Keratinocyte (primary cell): ENCODE measurements at regions not wholly inside any gene's neighbourhood (a gene's known extent, or its start where the extent isn't known, plus 50 kb on each side); places are given as distances from the start of the nearest gene placed in this dataset.

Experiments
- DNase-seq: peaks from one replicate; pipeline ENCODE4 v3.0.0-alpha.2; 2011; ENCODE audit warnings: low read depth, missing footprints, low spot score
- FAIRE-seq: peaks from 2 replicates; lab custom pipeline; 2011; peaks lifted over from hg19 to GRCh38; lab: Jason Lieb, UNC
- H2AFZ ChIP-seq: 2 replicates; pipeline ENCODE4 v1.6.0; 2012; ENCODE audit warnings: low read length, control low read depth, inconsistent platforms; ENCODE audit not compliant: control insufficient read depth
- H3K27ac ChIP-seq: 2 replicates; pipeline ENCODE4 v1.5.1; 2011; ENCODE audit warnings: low read length; ENCODE audit not compliant: control insufficient read depth, insufficient read depth
- H3K27me3 ChIP-seq: 3 replicates; pipeline ENCODE4 v1.6.0; 2011; ENCODE audit warnings: low read length; ENCODE audit not compliant: control insufficient read depth, insufficient read depth; ENCODE audit errors: extremely low read depth
- H3K36me3 ChIP-seq, 2 experiments: 2 replicates in 1 of 2; 3 replicates in 1 of 2; pipeline ENCODE4 v1.5.1; 2011; ENCODE audit warnings: low read length in 2 of 2, mild to moderate bottlenecking in 1 of 2; ENCODE audit not compliant: control insufficient read depth in 2 of 2, insufficient read depth in 2 of 2; ENCODE audit errors: extremely low read depth in 1 of 2
- H3K4me1 ChIP-seq: 3 replicates; pipeline ENCODE4 v1.5.1; 2011; ENCODE audit warnings: low read length; ENCODE audit not compliant: control insufficient read depth, insufficient read depth; ENCODE audit errors: extremely low read depth
- H3K4me2 ChIP-seq: 3 replicates; pipeline ENCODE4 v1.6.0; 2011; ENCODE audit warnings: low read depth, low read length; ENCODE audit not compliant: control insufficient read depth, insufficient read depth; ENCODE audit errors: extremely low read depth
- H3K4me3 ChIP-seq, 3 experiments: fragments of 200-600 bp in 1 of 3; sonication (generic) in 1 of 3; 2 replicates in 2 of 3; 3 replicates in 1 of 3; pipeline ENCODE4 v1.5.1; 2011 to 2016; ENCODE audit warnings: low read length in 3 of 3, mild to moderate bottlenecking in 3 of 3, control low read depth in 2 of 3, inconsistent platforms in 1 of 3, low read depth in 1 of 3, mixed read lengths in 1 of 3, mixed run types in 1 of 3, moderate library complexity in 1 of 3; ENCODE audit not compliant: control insufficient read depth in 2 of 3, insufficient read depth in 2 of 3; ENCODE audit errors: extremely low read depth in 1 of 3
- H3K79me2 ChIP-seq: 2 replicates; pipeline ENCODE4 v1.6.0; 2012; ENCODE audit warnings: low read length; ENCODE audit not compliant: control insufficient read depth, insufficient read depth
- H3K9ac ChIP-seq: 3 replicates; pipeline ENCODE4 v1.6.0; 2011; ENCODE audit warnings: low read length; ENCODE audit not compliant: control insufficient read depth, insufficient read depth; ENCODE audit errors: extremely low read depth
- H3K9me1 ChIP-seq: 3 replicates; pipeline ENCODE4 v1.6.0; 2011; ENCODE audit warnings: low read length; ENCODE audit not compliant: control insufficient read depth, insufficient read depth; ENCODE audit errors: extremely low read depth
- H3K9me3 ChIP-seq: 2 replicates; pipeline ENCODE4 v1.5.1; 2012; ENCODE audit warnings: low read depth, low read length; ENCODE audit not compliant: control insufficient read depth
- H4K20me1 ChIP-seq: 3 replicates; pipeline ENCODE4 v1.6.0; 2011; ENCODE audit warnings: low read length; ENCODE audit not compliant: control insufficient read depth, insufficient read depth; ENCODE audit errors: extremely low read depth
- EZH2 ChIP-seq: IDR thresholded peaks from one replicate; pipeline ENCODE4 v1.6.1; 2012; ENCODE audit warnings: inconsistent platforms, mild to moderate bottlenecking, low read length, moderate library complexity
- dilution Hi-C: fragments of 300-500 bp; cut with MboI; formaldehyde crosslinking; loops from one replicate; pipeline ENCODE4 v1.7.0; 2020; ENCODE audit warnings: low sequenced_read_pairs; ENCODE audit not compliant: extremely low pct_ligation_motif_present
- TF ChIP-seq, protein P1 (sequence below), 3 experiments: IDR thresholded peaks in 1 of 3; conservative IDR thresholded peaks in 1 of 3; optimal IDR thresholded peaks in 1 of 3; 2 replicates in 2 of 3; 3 replicates in 1 of 3; pipeline versions ENCODE3 to v1.5.1; 2011; ENCODE audit warnings: low read length in 3 of 3, mild to moderate bottlenecking in 3 of 3, moderate library complexity in 2 of 3, control low read depth in 1 of 3, inconsistent platforms in 1 of 3; ENCODE audit not compliant: insufficient read depth in 2 of 3; ENCODE audit errors: extremely low read depth in 1 of 3

DNA sequence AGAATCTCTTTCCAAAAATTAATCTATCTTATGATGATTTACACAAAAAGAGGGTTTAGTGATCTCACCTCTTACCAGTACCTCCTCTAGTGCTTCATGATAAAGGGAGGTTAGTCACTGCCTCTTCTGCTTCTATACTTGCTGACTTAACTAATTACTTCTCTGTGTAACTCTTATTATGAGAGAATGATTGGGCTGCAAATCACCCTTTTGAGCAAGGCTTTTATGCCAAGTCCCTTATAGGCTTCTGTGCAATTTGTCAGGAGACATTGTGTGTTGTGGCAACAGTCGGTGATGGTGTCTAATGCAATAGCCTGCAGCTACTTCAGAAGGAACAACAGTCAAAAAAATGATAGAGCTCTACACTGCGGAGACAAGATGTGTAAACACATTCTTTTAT lies 1568.1 kb upstream of the GOT2 start:
- H3K9me1 ChIP-seq = no peaks in the 10 kb centered on the region
- H2AFZ ChIP-seq = no peak overlapping the region
- H3K4me3 ChIP-seq = no peak overlapping the region
- H3K4me2 ChIP-seq = no peak overlapping the region
- FAIRE-seq = no peak
- H3K4me1 ChIP-seq = no peaks in the 10 kb centered on the region
- no peak overlapping the region for H3K9ac ChIP-seq
- H3K27ac ChIP-seq = no peak overlapping the region
- no peak for DNase-seq
- H4K20me1 ChIP-seq = no peaks in the 10 kb centered on the region
- dilution Hi-C loops = no loop called here
- no peaks in the 10 kb centered on the region for H3K79me2 ChIP-seq
- no peaks in the 10 kb centered on the region for H3K9me3 ChIP-seq
- TF ChIP-seq EZH2 = no peak
- TF ChIP-seq, protein P1, sequence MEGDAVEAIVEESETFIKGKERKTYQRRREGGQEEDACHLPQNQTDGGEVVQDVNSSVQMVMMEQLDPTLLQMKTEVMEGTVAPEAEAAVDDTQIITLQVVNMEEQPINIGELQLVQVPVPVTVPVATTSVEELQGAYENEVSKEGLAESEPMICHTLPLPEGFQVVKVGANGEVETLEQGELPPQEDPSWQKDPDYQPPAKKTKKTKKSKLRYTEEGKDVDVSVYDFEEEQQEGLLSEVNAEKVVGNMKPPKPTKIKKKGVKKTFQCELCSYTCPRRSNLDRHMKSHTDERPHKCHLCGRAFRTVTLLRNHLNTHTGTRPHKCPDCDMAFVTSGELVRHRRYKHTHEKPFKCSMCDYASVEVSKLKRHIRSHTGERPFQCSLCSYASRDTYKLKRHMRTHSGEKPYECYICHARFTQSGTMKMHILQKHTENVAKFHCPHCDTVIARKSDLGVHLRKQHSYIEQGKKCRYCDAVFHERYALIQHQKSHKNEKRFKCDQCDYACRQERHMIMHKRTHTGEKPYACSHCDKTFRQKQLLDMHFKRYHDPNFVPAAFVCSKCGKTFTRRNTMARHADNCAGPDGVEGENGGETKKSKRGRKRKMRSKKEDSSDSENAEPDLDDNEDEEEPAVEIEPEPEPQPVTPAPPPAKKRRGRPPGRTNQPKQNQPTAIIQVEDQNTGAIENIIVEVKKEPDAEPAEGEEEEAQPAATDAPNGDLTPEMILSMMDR (optimal IDR thresholded peaks at IDR 0.05 in 1 of 3, IDR thresholded peaks at IDR 0.05 in 1 of 3, conservative IDR thresholded peaks at IDR 0.05 in 1 of 3; ENCODE audit: extremely low read depth in 1 of 3, insufficient read depth in 2 of 3, low read length in 3 of 3) = no peak
- no peaks in the 10 kb centered on the region for H3K36me3 ChIP-seq
- no peaks in the 10 kb centered on the region for H3K27me3 ChIP-seq

DNA sequence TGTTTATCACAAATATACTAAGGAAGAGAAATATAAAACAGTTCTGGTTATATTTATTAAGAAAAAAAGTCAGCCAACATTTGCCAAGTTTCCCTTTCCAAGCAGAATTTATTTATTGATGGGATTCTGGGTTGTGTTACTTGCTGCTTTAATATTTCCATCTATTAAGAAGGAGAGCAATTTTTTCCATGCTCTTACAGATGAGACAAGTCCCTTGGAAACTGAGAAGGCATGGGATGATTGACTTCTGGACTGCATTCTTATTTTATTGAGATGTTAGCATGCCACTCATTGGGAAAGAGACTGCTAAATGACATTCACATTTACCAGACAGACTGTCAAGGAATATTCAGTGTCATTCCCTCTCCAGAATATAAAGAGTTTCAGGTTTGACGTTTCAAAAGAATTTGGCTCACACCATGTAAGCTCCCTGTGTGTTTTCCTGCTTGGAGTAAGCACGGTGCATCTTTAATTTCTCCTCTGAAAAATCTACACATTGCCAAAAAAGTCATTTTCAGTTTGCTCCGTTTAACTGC lies 1565.2 kb upstream of the GOT2 start:
- dilution Hi-C loops = no loop called here
- Histone ChIP-seq H3K4me1 (peaks cover 4% of the 10 kb centered on the region), H3K9ac (no peak overlapping the region), H3K9me3 (no peaks in the 10 kb centered on the region), H3K27ac (no peak overlapping the region), H4K20me1 (no peaks in the 10 kb centered on the region), H3K36me3 (no peaks in the 10 kb centered on the region), H3K27me3 (no peaks in the 10 kb centered on the region), H2AFZ (no peak overlapping the region), H3K9me1 (no peaks in the 10 kb centered on the region), H3K79me2 (no peaks in the 10 kb centered on the region), H3K4me3 (no peak overlapping the region), H3K4me2 (no peak overlapping the region)
- FAIRE-seq = no peak
- TF ChIP-seq, protein P1 (optimal IDR thresholded peaks at IDR 0.05 in 1 of 3, IDR thresholded peaks at IDR 0.05 in 1 of 3, conservative IDR thresholded peaks at IDR 0.05 in 1 of 3; ENCODE audit: extremely low read depth in 1 of 3, insufficient read depth in 2 of 3, low read length in 3 of 3) = no peak
- no peak for TF ChIP-seq EZH2
- no peak for DNase-seq
